Kidney epithelial cell (primary cell): ENCODE measurements at regions not wholly inside any gene's neighbourhood (a gene's known extent, or its start where the extent isn't known, plus 50 kb on each side); places are given as distances from the start of the nearest gene placed in this dataset.

Experiments used
- DNase-seq: peaks from one replicate; pipeline ENCODE4 v3.0.0-alpha.2; 2010; ENCODE audit warnings: low read depth
- H3K27me3 ChIP-seq: 2 replicates; pipeline ENCODE4 v1.6.0; 2011; ENCODE audit warnings: low read length; ENCODE audit not compliant: control insufficient read depth, insufficient read depth
- H3K36me3 ChIP-seq: 2 replicates; pipeline ENCODE4 v1.5.1; 2011; ENCODE audit warnings: low read length; ENCODE audit not compliant: control insufficient read depth, insufficient read depth
- H3K4me3 ChIP-seq: 2 replicates; pipeline ENCODE4 v1.5.1; 2011; ENCODE audit warnings: low read depth, mild to moderate bottlenecking, control low read depth, low read length
- CTCF ChIP-seq: IDR thresholded peaks from 2 replicates; pipeline ENCODE4 v1.5.1; 2011; ENCODE audit warnings: mild to moderate bottlenecking, moderate library complexity, low read length, control low read depth, inconsistent platforms; ENCODE audit not compliant: insufficient read depth, poor library complexity, severe bottlenecking

GRCh38 chr12:4859478-4860210 is 50.1 kb upstream of the KCNA1 start:
- TF ChIP-seq CTCF, result no peak
- DNase-seq, result no peak
- H3K4me3 ChIP-seq, result no peak overlapping the region
- no peaks in the 10 kb centered on the region for H3K36me3 ChIP-seq
- H3K27me3 ChIP-seq, result peaks cover 31% of the 10 kb centered on the region
